ENCODE measurements at regions not wholly inside any gene's neighbourhood (a gene's known extent, or its start where the extent isn't known, plus 50 kb on each side); places are given as distances from the start of the nearest gene placed in this dataset.

DNA sequence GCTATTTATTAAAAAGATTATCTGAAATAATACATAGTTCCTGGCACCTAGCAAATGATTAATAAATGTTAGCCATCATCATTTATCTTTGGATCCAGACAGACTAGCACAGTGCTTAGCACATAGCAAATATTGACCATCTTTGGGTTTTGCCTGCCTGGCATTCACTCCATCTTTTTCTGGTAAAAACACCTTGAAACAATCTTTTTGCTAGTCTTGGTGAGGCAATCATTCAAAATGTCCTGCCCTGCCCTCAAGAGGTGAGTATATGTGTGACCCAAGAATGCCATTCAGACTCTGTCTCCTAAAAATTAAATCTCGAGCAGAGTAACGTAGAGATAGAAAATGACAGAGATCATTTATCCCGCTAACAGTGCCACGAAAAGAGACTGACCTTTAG, 78.3 kb upstream of the ZNF280D start:
- TF ChIP-seq, protein P1, sequence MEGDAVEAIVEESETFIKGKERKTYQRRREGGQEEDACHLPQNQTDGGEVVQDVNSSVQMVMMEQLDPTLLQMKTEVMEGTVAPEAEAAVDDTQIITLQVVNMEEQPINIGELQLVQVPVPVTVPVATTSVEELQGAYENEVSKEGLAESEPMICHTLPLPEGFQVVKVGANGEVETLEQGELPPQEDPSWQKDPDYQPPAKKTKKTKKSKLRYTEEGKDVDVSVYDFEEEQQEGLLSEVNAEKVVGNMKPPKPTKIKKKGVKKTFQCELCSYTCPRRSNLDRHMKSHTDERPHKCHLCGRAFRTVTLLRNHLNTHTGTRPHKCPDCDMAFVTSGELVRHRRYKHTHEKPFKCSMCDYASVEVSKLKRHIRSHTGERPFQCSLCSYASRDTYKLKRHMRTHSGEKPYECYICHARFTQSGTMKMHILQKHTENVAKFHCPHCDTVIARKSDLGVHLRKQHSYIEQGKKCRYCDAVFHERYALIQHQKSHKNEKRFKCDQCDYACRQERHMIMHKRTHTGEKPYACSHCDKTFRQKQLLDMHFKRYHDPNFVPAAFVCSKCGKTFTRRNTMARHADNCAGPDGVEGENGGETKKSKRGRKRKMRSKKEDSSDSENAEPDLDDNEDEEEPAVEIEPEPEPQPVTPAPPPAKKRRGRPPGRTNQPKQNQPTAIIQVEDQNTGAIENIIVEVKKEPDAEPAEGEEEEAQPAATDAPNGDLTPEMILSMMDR (IDR thresholded peaks at IDR 0.05) = no peak
- intact Hi-C loops (cut with micrococcal nuclease) = no loop called here
- no peak overlapping the region for H3K4me3 ChIP-seq (ENCODE audit: low read length)
- Mint-ChIP-seq H3K4me3 (no peak overlapping the region), H3K9me3 (peaks cover 2 to 6% of the 10 kb centered on the region in 2 donors), H3K27me3 (ENCODE audit: low read depth in 2 of 2) (no peaks in the 10 kb centered on the region), H3K27ac (no peak overlapping the region), H3K36me3 (peaks cover 15% of the 10 kb centered on the region), H3K4me1 (no peaks in the 10 kb centered on the region)
- whole genome bisulfite sequencing (ENCODE audit: insufficient coverage) = 95% methylated on average over 4 of the region's 4 CpGs
- H3K9me3 ChIP-seq (ENCODE audit: control insufficient read depth, insufficient read depth, low read length) = no peaks in the 10 kb centered on the region
- ATAC-seq = no peak
- no peaks in the 10 kb centered on the region for H3K36me3 ChIP-seq (ENCODE audit: control insufficient read depth, insufficient read depth, low read length)
- H3K27me3 ChIP-seq (ENCODE audit: control insufficient read depth, insufficient read depth, low read length) = no peaks in the 10 kb centered on the region
- no peak overlapping the region for H3K27ac ChIP-seq (ENCODE audit: low read length)
- no peak for DNase-seq
- no peaks in the 10 kb centered on the region for H3K4me1 ChIP-seq (ENCODE audit: control insufficient read depth, insufficient read depth, low read length)

DNA sequence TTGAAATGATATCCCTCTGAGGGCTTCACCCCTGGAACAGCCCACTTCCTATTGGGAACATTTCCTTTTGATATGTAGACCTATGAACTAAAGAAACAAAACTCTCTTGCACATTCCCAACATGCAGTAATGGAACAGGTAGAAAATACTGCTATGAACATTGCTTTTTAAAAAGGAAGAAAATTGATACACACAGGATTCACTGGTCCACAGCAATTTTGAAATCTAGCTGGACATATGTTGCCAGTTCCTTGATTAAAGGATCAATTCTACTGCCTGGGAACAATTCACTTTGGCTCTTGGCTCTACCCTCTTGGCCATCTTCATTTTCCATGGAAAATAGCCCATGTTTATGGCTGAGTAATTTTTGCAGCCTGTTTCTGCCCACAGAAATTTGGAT, 74.9 kb upstream of the ZNF280D start:
- H3K9me3 ChIP-seq (ENCODE audit: control insufficient read depth, insufficient read depth, low read length) = no peaks in the 10 kb centered on the region
- H3K27ac ChIP-seq (ENCODE audit: low read length) = no peak overlapping the region
- Mint-ChIP-seq H3K4me1 (no peaks in the 10 kb centered on the region), H3K27me3 (ENCODE audit: low read depth in 2 of 2) (peaks cover 0 to 3% of the 10 kb centered on the region in 2 donors), H3K27ac (no peak overlapping the region), H3K9me3 (peaks cover 2 to 6% of the 10 kb centered on the region in 2 donors), H3K4me3 (no peak overlapping the region), H3K36me3 (peaks cover 15% of the 10 kb centered on the region)
- no peaks in the 10 kb centered on the region for H3K36me3 ChIP-seq (ENCODE audit: control insufficient read depth, insufficient read depth, low read length)
- no peak overlapping the region for H3K4me3 ChIP-seq (ENCODE audit: low read length)
- no peak for DNase-seq
- TF ChIP-seq, protein P1 (IDR thresholded peaks at IDR 0.05) = no peak
- ATAC-seq = no peak
- intact Hi-C loops (cut with micrococcal nuclease) = no loop called here
- H3K4me1 ChIP-seq (ENCODE audit: control insufficient read depth, insufficient read depth, low read length) = no peaks in the 10 kb centered on the region
- H3K27me3 ChIP-seq (ENCODE audit: control insufficient read depth, insufficient read depth, low read length) = no peaks in the 10 kb centered on the region

DNA sequence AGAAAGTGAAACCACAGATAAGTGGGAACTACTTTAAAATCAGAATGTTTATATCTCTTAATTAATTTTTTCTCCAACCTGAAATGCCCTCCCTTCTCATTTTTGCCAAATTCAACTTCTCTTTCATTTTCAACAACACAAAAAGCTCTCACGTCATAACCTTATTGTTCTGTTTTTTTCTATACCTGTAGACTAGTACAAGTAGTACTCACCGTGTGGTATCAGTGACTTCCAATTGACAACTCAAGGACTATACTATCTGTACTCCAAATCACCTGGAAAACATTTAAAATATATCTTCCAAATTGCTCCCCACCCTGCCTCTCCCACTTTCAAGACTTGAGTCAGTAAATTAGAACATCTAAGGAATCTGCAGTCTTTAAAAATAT, 72.8 kb upstream of the ZNF280D start:
- H3K9me3 Mint-ChIP-seq = peaks cover 2 to 6% of the 10 kb centered on the region in 2 donors
- Histone ChIP-seq H3K9me3 (ENCODE audit: control insufficient read depth, insufficient read depth, low read length) (no peaks in the 10 kb centered on the region), H3K4me3 (ENCODE audit: low read length) (no peak overlapping the region), H3K27ac (ENCODE audit: low read length) (no peak overlapping the region), H3K27me3 (ENCODE audit: control insufficient read depth, insufficient read depth, low read length) (peaks cover 3% of the 10 kb centered on the region), H3K36me3 (ENCODE audit: control insufficient read depth, insufficient read depth, low read length) (no peaks in the 10 kb centered on the region), H3K4me1 (ENCODE audit: control insufficient read depth, insufficient read depth, low read length) (no peaks in the 10 kb centered on the region)
- H3K36me3 Mint-ChIP-seq = peaks cover 15% of the 10 kb centered on the region
- no peak for ATAC-seq
- H3K27ac Mint-ChIP-seq = no peak overlapping the region
- 75% methylated on average over 2 of the region's 2 CpGs for WGBS (ENCODE audit: insufficient coverage)
- TF ChIP-seq, protein P1 (IDR thresholded peaks at IDR 0.05) = no peak
- H3K27me3 Mint-ChIP-seq (ENCODE audit: low read depth in 2 of 2) = peaks cover 0 to 3% of the 10 kb centered on the region in 2 donors
- H3K4me1 Mint-ChIP-seq = no peaks in the 10 kb centered on the region
- H3K4me3 Mint-ChIP-seq = no peak overlapping the region
- DNase-seq = no peak
- intact Hi-C loops (cut with micrococcal nuclease) = no loop called here

DNA sequence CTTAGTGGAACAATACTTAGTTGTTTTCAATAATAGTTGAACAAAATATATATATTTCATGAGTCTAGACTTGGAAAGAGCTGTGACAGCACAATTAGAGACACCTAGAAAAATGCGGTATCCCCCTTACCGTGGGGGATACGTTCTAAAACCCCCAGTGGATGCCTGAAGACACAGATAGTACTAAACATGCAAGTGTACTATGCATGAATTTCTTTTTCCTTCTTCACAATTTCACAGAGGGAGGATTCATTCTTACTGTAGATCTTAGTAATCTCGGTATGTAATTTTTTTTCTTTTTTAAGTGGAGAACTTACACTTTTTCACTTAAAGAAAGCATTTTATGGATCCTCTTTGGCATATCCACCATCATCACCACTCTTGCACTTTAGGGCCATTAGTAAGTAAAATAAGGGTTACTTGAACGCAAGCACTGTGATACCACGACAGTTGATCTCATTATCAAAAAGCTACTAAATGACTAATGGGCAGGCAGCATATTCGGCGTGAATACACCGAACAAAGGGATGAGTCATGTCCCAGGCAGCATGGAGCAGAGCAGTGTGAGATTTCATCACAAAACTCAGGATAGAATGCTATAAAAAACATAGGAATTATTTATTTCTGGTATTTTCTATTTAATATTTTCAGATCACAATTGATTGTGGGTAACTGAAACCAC, 72.3 kb upstream of the ZNF280D start:
- no peak overlapping the region for H3K4me3 ChIP-seq (ENCODE audit: low read length)

More for the DNA sequence above, 72.3 kb upstream of the ZNF280D start:
- intact Hi-C loops (cut with micrococcal nuclease) = no loop called here
- no peak overlapping the region for H3K27ac Mint-ChIP-seq
- no peaks in the 10 kb centered on the region for H3K4me1 ChIP-seq (ENCODE audit: control insufficient read depth, insufficient read depth, low read length)
- peaks cover 3% of the 10 kb centered on the region for H3K27me3 ChIP-seq (ENCODE audit: control insufficient read depth, insufficient read depth, low read length)
- H3K9me3 Mint-ChIP-seq = peaks cover 2 to 3% of the 10 kb centered on the region in 2 donors
- H3K4me1 Mint-ChIP-seq = no peaks in the 10 kb centered on the region
- H3K4me3 Mint-ChIP-seq = no peak overlapping the region
- H3K36me3 ChIP-seq (ENCODE audit: control insufficient read depth, insufficient read depth, low read length) = no peaks in the 10 kb centered on the region
- ATAC-seq = no peak
- H3K27me3 Mint-ChIP-seq (ENCODE audit: low read depth in 2 of 2) = peaks cover 0 to 6% of the 10 kb centered on the region in 2 donors
- no peak for DNase-seq
- TF ChIP-seq, protein P1 (IDR thresholded peaks at IDR 0.05) = no peak
- no peaks in the 10 kb centered on the region for H3K9me3 ChIP-seq (ENCODE audit: control insufficient read depth, insufficient read depth, low read length)
- no peak overlapping the region for H3K27ac ChIP-seq (ENCODE audit: low read length)
- H3K36me3 Mint-ChIP-seq = peaks cover 15% of the 10 kb centered on the region
- WGBS (ENCODE audit: insufficient coverage) = 67% methylated on average over 8 of the region's 9 CpGs

Measured in natural killer cell (primary cell).